GM21381 (cell line): ENCODE measurements at regions not wholly inside any gene's neighbourhood (a gene's known extent, or its start where the extent isn't known, plus 50 kb on each side); places are given as distances from the start of the nearest gene placed in this dataset.
"Not testable (repeated sequence)": the region's sequence is repeated elsewhere in the genome, so short reads cannot be mapped to it uniquely, and the experiment has no call there.

Experiments
- ATAC-seq: cut with Tn5 transposase; IDR thresholded peaks from one replicate; pipeline ENCODE4 v1.9.1; 2021; ENCODE audit warnings: mild to moderate bottlenecking, moderate library complexity; ENCODE audit not compliant: unreplicated experiment

DNA sequence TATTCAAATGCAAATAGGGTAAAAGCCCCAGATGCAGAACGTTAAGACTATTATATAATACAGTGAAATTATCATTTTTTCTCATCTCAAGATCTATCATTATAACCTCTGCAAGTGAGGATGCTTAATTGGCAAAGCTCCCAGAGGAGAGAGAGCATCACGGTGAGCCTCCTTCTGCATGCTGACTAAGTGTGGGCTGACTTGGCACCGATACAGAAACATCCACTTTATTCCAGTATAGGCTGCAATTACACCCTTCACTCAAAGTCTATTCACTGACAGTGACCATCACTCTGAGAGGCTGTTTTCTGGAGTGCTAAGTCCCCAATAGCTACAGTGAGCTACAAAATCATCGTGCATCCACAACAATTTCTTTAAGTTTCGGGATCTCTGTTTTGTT, 171.1 kb upstream of the NBPF9 start:
- not testable (repeated sequence) for ATAC-seq

DNA sequence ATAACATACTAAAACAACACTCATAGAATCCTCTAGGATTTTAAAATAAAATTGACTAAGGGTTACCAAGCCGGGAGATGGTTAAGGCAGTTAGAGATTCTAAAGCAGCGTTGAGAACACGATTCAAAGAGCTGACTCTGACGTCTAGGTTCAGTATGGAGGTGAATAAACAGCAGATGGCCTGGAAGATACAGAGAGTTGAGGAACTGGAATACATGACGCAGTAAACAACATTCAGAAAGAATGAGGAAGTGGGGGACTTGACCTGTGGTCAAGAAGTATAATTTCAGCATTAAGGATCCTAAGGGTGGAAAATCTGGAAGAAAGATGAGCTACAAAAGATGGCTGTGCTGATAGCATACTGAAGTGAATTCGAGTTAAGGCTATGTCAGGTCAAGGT, 172.5 kb upstream of the NBPF9 start:
- ATAC-seq, result not testable (repeated sequence)

DNA sequence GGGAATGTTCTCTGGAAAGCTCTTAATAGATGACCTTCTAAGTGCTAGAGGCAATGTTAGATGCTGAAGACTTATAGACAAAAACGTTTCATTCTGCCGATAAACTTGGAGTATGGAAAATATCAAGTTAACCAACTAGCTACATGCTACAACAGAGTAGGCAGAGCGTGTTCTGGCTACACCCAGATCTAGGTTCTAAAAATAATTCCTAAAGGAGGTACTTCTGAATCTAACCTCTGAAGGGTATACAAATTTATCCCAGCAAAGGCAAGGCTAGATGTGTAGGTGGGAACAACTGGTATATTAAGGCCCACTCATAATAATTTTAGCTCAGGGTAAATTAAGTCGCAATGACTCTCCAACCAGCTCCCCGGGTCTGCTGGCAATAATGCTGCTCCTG, 173.1 kb upstream of the NBPF9 start:
- not testable (repeated sequence) for ATAC-seq

DNA sequence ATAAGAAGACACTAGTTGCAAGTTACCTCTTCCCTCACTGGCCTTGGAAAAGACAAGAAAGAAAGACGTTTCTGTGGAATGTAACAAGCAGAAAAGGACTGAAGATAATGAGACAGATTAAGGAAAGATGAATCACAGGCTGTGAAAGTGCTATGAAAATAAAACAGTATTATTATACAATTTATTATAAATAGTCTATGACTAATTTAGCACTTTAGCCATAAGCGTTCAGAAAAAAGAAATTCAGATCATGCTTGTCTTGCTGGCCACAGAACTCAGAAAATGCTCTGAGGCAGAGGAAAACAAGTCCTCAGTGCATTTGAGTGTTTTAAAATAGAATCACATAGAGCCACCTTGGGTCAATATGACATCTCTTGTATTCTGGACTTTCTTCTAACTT, 174.8 kb upstream of the NBPF9 start:
- not testable (repeated sequence) for ATAC-seq

DNA sequence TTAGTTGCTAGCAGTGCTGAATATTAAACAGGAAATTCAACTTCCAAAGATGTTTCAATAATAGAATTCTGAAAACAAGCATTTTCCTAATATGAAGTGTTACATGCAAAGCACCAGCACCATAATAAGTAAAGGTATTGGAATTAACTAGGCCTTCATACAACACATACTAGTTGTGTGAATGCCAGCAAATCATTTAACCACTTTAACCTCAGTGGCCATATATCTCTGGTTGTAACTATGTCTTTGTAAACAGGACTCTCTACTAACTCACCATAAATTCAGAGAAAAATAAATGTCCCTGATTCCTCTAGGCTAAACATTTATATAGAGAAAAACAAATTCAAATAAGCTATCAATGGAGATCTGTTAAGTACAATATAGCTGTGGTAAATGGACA, 175.7 kb upstream of the NBPF9 start:
- ATAC-seq, result not testable (repeated sequence)

DNA sequence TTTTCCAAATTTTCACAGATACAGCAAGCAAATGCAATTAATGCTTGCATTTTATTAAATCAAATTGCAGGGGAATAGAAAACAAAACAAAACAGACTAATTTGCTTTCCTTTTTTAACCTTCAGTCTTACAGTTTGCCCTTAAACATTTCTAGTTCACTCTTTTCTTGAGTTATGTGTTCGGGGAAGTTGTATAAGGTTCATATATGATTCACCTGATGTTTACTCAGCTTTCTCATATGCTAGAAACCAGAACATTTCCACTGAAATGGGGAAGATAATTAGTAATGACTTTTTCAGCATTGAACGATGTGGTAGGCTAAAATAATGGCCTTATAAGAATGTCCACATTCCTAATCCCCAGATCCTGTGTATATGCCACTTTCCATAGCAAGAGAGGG, 176.2 kb upstream of the NBPF9 start:
- ATAC-seq, result not testable (repeated sequence)

DNA sequence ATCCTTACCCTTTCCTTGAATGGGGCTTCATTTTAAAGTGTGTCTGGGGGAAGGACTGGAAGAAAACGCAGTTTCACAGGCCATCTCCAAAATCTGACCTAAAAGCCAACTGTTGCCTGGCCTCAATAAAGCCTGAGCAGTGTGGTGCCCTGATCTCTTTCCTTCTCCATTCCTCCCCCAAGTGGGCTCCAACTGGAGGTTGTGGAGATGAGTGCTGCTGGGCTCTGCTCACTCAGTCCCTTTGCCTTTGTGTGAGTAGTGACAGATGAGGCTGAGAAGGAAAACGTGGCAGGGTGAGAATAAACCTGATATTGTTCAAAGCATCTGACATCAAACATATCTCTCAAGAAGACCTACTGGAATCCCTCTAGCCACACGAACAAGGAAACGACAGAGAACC, 181.4 kb upstream of the NBPF9 start:
- not testable (repeated sequence) for ATAC-seq

DNA sequence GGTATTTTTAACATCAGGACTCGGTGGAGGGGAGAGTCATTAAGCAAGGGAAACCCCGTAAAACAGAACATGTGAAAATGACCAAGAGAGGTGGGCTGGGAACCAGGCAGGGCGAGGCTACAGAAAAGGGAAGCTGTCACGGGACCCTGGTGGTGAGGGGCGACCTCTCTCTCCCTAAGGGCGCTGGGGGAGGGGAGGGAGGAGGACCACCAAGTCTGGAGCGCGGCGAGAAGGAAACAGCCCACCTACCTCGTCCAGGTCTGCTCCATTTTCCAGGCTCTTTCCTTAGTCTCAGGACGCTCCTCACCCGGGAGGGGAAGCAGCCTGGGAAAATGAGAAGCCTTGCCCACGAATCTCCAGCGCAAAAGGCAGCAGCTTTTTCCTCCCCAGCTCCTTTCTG, 181.9 kb upstream of the NBPF9 start:
- ATAC-seq, result not testable (repeated sequence)

DNA sequence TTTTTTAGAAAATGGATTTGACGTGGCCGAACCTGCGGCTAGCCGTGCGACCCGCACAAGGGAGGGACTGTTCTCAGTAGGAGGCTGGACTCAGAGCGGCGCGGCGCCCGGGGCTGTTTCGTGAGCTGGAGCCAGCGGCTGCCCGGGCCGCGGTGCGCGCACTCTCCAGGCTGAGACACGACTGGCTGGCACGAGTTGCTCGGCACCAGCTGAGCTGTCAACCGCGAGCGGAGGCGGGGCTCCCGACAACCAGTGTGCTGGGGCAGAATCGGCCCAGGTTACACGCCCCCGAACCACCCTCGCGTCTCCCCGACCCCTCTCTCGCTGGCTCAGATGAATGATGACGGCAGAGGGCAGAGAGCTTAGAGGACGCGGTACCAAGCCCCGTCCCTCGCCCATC, 182.3 kb upstream of the NBPF9 start:
- not testable (repeated sequence) for ATAC-seq

DNA sequence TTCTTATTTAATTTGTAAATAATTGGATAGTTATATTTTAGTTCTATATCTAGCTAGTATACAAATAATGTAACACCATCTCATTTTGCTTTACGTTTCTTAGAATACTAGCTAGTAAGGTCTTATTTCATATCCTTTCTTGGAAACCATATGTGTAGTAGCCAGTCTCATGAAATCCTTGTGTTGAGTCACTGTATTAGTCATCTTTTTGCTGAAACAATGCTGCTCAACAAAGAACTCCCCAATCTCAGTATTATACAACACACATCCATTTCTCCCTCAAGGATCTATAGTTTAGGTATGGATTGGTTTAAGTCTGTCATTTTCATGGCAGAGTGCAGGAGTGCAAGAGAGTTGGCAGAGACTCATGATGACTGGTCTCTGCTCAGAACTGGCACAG, 185.2 kb upstream of the NBPF9 start:
- not testable (repeated sequence) for ATAC-seq

DNA sequence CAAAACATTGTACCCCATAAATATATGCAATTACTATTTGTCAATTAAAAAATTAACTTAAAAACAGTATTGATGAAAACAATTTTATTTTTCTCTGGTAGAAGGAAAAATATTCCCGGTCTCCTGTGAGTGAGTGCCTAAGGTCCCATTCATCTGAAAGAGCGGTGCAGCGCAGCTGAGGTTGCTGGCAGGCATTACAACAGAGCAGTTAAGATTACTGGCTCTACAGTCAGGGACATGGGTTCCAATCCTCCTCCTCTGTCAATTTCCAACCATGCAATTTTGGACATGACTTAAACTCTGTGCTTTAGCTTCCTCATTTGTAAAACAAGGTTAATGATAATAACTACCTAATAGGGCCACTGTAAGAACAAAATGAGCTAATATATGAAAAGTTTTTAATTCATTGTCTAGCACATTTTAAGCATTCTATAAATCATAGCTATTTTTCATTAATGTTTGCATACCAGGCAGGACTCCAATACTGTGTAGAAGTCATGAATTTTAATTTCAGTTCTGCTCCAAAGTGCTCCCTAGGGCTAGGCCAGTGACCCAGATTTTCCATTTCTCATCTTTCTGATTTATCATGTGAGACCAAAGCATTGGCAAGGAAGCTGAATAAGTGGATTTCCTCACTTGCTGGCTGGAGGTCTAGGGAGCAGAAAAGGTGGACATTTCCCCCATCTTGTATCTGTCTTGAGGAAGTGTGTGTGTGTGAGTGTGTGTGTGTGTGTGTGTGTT, 174.2 kb upstream of the NBPF19 start:
- ATAC-seq, result not testable (repeated sequence)

DNA sequence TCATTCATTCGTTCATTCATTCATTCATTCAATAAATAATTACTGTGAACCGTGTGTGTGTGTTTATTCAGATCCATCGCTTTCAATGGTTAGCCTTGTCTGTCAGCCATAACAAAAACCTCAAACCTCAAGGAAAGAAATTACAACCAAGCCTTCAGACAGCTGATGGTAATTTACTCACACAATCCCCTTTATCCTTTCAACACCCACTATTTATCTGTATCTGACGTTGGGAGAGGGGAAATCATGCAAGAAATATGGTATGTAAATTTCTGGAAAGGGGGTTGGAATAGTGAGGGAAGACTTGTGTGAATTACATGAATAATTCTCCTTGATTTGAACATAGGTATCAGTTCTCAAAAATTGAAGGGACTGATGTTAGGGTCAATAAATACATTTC, 173.6 kb upstream of the NBPF19 start:
- ATAC-seq, result not testable (repeated sequence)

DNA sequence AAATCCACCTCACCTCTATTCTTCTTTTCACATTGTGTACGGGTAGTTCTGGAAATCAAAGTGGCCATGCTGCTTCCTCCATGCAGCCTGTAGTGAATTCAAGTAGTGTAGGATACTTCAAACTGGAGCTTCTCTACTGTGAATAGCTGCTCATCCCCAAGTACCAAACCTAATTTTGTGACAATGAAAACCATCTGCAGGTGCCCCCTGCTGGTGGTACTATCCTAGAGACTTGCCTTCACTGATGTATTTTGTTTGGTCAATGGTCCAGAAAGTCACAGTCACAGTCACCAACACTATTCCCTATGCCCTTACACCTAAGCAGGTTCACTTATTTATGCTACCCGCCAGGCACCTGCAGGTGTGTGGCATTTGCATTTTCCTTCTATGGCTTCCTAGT, 170.0 kb upstream of the NBPF19 start:
- ATAC-seq, result not testable (repeated sequence)

DNA sequence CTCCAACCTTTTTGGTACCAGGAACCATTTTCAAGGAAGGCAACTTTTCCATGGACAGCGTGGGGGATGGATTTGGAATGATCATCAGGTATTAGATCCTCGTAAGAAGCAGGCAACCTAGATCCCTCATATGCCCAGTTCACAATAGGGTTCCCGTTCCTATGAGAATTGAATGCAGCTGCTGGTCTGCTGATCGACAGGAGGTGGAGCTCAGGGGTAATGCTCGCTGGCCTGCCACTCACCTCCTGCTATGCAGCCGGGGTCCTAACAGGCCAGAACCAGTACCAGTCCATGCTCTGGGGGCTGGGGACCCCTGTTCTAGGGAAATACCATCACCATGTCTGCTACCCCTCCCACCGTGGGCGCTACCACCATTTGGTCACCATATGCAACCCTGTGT, 167.2 kb upstream of the NBPF19 start:
- ATAC-seq, result not testable (repeated sequence)

DNA sequence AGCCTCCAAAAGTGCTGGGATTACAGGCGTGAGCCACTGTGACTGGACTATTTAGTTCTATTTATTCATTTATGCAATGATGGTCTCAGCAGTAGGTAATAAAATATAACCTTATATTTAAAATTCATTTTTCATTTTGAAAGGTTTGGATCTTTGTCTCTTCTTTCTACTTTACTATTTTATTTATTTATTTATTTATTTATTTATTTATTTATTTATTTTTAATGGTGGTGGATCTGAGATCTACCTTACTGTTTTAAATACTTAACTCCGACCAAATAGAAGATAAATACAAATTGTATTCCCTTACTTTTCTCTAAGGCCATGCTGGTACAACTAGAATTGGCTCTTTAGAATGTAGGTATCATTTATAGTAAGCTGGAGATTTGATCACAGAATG, 159.9 kb upstream of the NBPF19 start:
- not testable (repeated sequence) for ATAC-seq

DNA sequence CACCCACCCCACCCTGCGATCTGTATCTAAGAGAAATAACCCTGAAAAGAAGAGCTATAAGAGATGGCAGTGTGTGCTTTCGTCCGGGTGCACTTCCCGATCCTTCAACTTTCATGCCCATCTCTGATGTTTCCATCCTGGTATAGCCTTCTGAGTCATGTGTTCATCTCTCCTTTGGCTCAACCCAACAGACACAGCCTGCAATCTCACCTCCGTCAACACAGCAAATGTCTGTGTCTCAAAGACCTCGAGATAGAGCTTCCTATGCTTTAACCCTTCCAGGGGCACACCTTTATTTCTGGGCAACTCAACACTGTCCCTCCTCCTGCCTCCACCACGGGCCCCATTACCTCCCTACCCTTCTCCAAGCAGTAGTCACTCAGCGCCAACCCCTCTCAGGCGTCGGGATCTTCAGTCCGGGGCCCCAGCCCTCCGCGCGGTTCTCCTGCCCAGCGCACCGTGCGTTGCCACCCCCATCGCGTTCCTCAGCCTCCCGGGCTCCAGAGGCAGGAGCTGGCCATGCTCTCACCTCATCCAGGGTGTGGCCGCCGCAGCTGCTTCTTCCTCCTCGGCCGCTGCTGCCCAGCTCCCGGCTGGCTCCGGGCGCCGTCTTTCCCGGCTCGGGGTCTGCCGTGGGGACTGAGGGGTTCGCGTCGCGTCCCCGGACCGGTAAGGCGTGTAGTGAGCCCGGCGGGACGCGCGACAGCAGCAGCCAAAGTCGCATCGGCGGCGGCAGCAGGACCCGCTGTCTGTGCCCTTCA, 153.7 kb upstream of the NBPF19 start:
- not testable (repeated sequence) for ATAC-seq

DNA sequence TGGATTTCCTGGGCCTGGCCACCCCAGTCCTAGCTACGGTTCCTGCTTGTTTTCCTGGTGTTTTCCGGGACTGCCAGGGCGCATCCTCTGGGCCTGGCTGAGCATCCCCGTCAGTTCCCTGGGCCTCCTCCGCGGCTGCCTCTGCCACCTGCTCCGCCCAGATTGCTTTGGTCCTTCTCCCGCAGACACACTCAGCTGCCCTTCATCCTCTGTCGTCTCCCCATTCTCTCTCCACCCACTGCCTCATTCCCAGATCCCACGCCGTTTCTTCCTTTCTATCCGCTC, 153.2 kb upstream of the NBPF19 start:
- not testable (repeated sequence) for ATAC-seq

DNA sequence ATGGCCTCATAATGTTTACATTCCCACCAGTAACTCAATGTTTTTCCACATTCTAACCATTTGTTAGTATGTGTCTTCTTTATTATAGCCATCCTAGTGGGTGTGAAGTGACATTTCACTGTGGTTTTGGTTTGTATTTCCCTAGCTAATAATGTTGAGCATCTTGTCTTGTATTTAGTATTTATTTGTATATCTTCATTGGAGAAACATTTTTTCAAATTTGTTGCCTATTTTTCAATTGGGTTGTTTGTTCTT, 144.8 kb upstream of the NBPF19 start:
- not testable (repeated sequence) for ATAC-seq

DNA sequence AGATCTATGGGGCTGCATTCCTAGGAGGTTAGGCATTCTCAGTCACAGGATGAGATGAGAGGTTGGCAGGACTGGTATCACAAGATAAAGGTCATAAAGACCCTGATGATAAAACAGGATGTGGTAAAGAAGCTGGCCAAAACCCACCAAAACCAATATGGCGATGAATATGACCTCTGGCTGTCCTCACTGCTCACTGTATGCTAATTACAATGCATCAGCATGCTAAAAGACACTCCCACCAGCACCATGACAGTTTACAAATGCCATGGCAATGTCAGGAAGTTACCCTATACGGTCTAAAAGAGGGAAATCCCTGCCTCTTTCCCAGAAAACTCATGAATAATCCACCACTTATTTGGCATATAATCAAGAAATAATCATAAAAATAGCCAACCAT, 138.8 kb upstream of the NBPF19 start:
- not testable (repeated sequence) for ATAC-seq

DNA sequence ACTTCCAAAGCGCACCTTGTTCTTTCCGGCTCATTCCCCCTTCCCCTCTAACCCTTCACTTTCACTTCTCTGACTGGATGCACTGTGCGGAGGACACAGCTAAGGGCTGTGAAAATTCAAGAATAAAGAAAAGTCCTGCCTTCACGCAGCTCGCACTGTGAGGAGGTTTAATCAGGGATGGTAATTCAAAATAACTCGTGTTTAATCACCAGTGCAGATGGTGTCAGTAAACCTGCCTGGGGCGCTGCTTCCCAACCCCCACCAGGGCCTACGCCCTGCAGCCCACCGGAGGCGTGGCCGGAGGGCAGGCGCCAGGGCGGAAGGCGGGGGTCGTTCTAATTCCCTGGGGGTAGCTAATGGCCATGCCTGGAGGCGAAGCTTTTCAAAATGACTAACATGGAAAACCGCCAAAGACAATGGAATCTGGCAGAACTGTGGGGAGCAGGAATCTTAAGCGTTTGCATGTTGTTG, 136.6 kb upstream of the NBPF19 start:
- ATAC-seq, result not testable (repeated sequence)

DNA sequence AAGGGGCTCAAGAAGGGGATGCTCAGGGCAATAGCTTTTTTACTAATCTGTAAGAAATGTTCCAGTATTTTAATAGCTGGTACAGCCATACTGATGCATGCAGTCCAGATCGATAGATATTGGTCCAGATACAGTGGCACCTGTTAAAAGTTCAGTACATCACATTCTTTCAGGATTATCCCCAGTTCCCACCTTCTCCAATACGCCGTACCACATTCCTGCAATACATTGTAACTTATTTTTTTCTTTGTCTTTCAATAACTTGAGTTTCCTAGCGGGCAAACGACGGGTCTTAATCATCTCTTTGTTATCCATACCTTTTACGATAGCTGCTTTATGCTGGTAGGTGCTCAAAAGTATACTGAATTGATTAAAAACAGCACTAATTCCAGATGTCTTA, 136.1 kb upstream of the NBPF19 start:
- ATAC-seq, result not testable (repeated sequence)

DNA sequence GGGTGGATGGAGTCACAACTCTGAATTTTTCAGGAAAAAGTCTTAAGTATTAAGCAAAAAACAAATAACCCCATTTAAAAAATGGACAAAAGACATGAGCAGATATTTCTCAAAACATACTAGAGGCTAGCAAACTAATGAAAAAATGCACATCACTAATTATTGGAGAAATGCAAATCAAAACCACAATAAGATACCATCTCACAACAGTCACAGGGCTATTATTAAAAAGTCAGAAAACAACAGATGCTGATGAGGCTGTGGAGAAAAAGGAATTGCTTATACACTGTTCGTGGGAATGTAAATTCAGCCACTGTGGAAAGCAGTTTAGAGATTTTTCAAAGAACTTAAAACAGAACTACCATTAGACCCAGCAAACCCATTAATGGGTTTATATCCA, 125.4 kb upstream of the NBPF19 start:
- ATAC-seq, result not testable (repeated sequence)

DNA sequence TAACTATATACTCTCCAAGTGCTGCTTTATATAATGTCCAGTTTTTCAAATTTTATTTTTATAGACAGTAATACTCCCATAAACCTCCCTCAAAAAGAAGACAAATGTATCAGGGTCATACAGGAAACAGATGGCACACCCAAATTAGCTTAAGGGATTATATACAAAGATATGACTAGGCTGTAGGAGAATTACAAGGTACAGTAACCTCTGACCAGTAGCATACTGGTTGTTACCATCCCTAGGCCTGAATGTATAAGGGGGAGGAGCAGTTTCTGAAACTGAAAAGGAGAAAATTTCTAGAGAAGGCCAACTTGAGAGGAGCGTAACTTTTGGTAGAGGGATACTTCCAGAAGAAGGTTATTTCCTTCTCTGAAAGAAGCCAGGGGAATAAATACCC, 122.6 kb upstream of the NBPF19 start:
- not testable (repeated sequence) for ATAC-seq
